NCI-H2196 treated with DMSO at 0.1 percent for 48 hours (cell line): ENCODE measurements at regions not wholly inside any gene's neighbourhood (a gene's known extent, or its start where the extent isn't known, plus 50 kb on each side); places are given as distances from the start of the nearest gene placed in this dataset.

Source experiments
- DNase-seq: peaks from one replicate; lab custom pipeline; 2025; ENCODE audit not compliant: unreplicated experiment; lab: John Stamatoyannopoulos, UW

GRCh38 chr17:27973258-27974044 lies 69.0 kb upstream of the NLK start:
- DNase-seq = no peak

- DNase-seq = no peak
Observed at GRCh38 chr17:27974045-27974436, 68.4 kb upstream of the NLK start.

- no peak for DNase-seq
Observed at GRCh38 chr17:27974531-27975145, 67.8 kb upstream of the NLK start.

- DNase-seq = peak; percentile 19
Observed at GRCh38 chr17:27975146-27976011, 67.1 kb upstream of the NLK start.

- no peak for DNase-seq
Observed at GRCh38 chr17:27976331-27976730, 66.1 kb upstream of the NLK start.

- no peak for DNase-seq
Observed at GRCh38 chr17:27977751-27978688, 64.5 kb upstream of the NLK start.

GRCh38 chr17:27978689-27979175 lies 63.7 kb upstream of the NLK start:
- DNase-seq = no peak

GRCh38 chr17:27980043-27980442 lies 62.4 kb upstream of the NLK start:
- DNase-seq = no peak

- DNase-seq = no peak
Observed at GRCh38 chr17:27981978-27982377, 60.5 kb upstream of the NLK start.

- no peak for DNase-seq
Observed at GRCh38 chr17:27982688-27983087, 59.8 kb upstream of the NLK start.

- DNase-seq = no peak
Observed at GRCh38 chr17:27983853-27984252, 58.6 kb upstream of the NLK start.

- no peak for DNase-seq
Observed at GRCh38 chr17:27984404-27984803, 58.1 kb upstream of the NLK start.

- DNase-seq = no peak
Observed at GRCh38 chr17:27984816-27985215, 57.7 kb upstream of the NLK start.

GRCh38 chr17:27985306-27985705 lies 57.2 kb upstream of the NLK start:
- no peak for DNase-seq

- no peak for DNase-seq
Observed at GRCh38 chr17:27985736-27986399, 56.6 kb upstream of the NLK start.

- no peak for DNase-seq
Observed at GRCh38 chr17:27986805-27987684, 55.4 kb upstream of the NLK start.

- no peak for DNase-seq
Observed at GRCh38 chr17:27989046-27989445, 53.4 kb upstream of the NLK start.

GRCh38 chr17:27990100-27990499 lies 52.4 kb upstream of the NLK start:
- DNase-seq = no peak

- DNase-seq = no peak
Observed at GRCh38 chr17:27990979-27991378, 51.5 kb upstream of the NLK start.
